ENCODE measurements at regions not wholly inside any gene's neighbourhood (a gene's known extent, or its start where the extent isn't known, plus 50 kb on each side); places are given as distances from the start of the nearest gene placed in this dataset.

DNA sequence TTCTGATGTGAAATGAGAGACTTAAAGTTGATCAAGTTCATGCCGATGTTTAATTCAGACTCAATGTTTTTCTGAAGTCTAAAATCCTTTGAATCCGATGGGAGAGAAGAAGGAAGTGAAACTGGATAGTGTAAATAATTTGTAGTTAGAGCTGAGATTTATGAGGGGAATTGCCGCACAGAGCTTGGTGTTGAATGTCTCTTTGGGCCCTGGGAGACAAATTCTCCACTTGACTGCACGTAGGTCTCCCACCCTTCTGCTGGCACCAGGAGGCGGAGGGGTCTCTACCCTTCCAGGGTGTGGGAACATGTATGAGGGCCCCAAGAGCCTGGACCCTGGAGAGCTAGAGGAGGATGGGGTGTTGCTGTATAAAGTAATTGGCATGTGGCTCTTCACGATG is 140.8 kb upstream of the SERP2 start:
- no peak for TF ChIP-seq POLR2A (IDR thresholded peaks at IDR 0.05)
- TF ChIP-seq, protein P1, sequence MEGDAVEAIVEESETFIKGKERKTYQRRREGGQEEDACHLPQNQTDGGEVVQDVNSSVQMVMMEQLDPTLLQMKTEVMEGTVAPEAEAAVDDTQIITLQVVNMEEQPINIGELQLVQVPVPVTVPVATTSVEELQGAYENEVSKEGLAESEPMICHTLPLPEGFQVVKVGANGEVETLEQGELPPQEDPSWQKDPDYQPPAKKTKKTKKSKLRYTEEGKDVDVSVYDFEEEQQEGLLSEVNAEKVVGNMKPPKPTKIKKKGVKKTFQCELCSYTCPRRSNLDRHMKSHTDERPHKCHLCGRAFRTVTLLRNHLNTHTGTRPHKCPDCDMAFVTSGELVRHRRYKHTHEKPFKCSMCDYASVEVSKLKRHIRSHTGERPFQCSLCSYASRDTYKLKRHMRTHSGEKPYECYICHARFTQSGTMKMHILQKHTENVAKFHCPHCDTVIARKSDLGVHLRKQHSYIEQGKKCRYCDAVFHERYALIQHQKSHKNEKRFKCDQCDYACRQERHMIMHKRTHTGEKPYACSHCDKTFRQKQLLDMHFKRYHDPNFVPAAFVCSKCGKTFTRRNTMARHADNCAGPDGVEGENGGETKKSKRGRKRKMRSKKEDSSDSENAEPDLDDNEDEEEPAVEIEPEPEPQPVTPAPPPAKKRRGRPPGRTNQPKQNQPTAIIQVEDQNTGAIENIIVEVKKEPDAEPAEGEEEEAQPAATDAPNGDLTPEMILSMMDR (IDR thresholded peaks at IDR 0.05 in 4 of 5, conservative IDR thresholded peaks at IDR 0.05 in 1 of 5), result no peak
